ENCODE measurements at regions not wholly inside any gene's neighbourhood (a gene's known extent, or its start where the extent isn't known, plus 50 kb on each side); places are given as distances from the start of the nearest gene placed in this dataset.

DNA sequence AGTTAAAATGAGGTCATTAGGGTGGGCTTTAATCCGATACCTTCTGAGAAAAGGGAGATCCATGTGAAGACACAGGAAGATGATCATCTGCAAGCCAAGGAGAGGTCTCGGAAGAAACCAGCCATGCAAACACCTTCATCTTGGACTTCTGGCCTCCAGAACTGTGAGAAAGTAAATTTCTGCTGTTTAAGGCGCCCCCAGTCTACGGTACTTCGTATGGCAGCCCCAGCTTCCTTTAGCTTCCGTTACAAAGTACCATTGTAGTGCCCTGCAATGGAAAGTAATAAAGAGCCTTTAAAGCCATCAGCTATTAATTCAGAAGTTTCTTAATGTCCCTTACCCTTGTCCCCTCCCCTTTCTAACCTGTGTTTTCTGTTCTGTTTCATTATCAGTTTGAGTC, 308.1 kb downstream of the AACS start:
- no peak for TF ChIP-seq POLR2AphosphoS5 (IDR thresholded peaks at IDR 0.05)
- TF ChIP-seq POLR2A (IDR thresholded peaks at IDR 0.05) = no peak
